ENCODE measurements at regions not wholly inside any gene's neighbourhood (a gene's known extent, or its start where the extent isn't known, plus 50 kb on each side); places are given as distances from the start of the nearest gene placed in this dataset.

GRCh38 chr2:60290509-60290908, 262.9 kb downstream of the BCL11A start:
- DNase-seq: no peak

- DNase-seq: no peak
These were observed 267.7 kb downstream of the BCL11A start for GRCh38 chr2:60285626-60286316.

GRCh38 chr2:60283626-60284025, 269.8 kb downstream of the BCL11A start:
- no peak for DNase-seq

- DNase-seq: no peak
These were observed 270.6 kb downstream of the BCL11A start for GRCh38 chr2:60282886-60283285.

- DNase-seq: no peak
These were observed 271.7 kb downstream of the BCL11A start for GRCh38 chr2:60281730-60282129.

GRCh38 chr2:60280238-60280637, 273.2 kb downstream of the BCL11A start:
- DNase-seq: peak; percentile 6

- no peak for DNase-seq
These were observed 274.5 kb downstream of the BCL11A start for GRCh38 chr2:60278906-60279305.

GRCh38 chr2:60275958-60276357, 277.5 kb downstream of the BCL11A start:
- no peak for DNase-seq

- no peak for DNase-seq
These were observed 279.6 kb downstream of the BCL11A start for GRCh38 chr2:60273836-60274235.

- no peak for DNase-seq
These were observed 281.7 kb downstream of the BCL11A start for GRCh38 chr2:60271713-60272112.

- DNase-seq: no peak
These were observed 282.3 kb downstream of the BCL11A start for GRCh38 chr2:60271131-60271530.

GRCh38 chr2:60268661-60269060, 284.8 kb downstream of the BCL11A start:
- DNase-seq: no peak

- DNase-seq: no peak
These were observed 285.4 kb downstream of the BCL11A start for GRCh38 chr2:60268032-60268431.

GRCh38 chr2:60267122-60267521, 286.3 kb downstream of the BCL11A start:
- no peak for DNase-seq

- no peak for DNase-seq
These were observed 291.3 kb downstream of the BCL11A start for GRCh38 chr2:60262178-60262577.

GRCh38 chr2:60260639-60261296, 292.7 kb downstream of the BCL11A start:
- DNase-seq: no peak

- no peak for DNase-seq
These were observed 293.7 kb downstream of the BCL11A start for GRCh38 chr2:60259781-60260180.

- DNase-seq: no peak
These were observed 300.8 kb downstream of the BCL11A start for GRCh38 chr2:60252581-60253150.

GRCh38 chr2:60251247-60251646, 302.2 kb downstream of the BCL11A start:
- no peak for DNase-seq

GRCh38 chr2:60249879-60250278, 303.6 kb downstream of the BCL11A start:
- no peak for DNase-seq

GRCh38 chr2:60247471-60247870, 306.0 kb downstream of the BCL11A start:
- no peak for DNase-seq

GRCh38 chr2:60246583-60246982, 306.9 kb downstream of the BCL11A start:
- DNase-seq: no peak

- DNase-seq: no peak
These were observed 319.0 kb downstream of the BCL11A start for GRCh38 chr2:60234274-60234986.

GRCh38 chr2:60230596-60230995, 322.9 kb downstream of the BCL11A start:
- no peak for DNase-seq
